Epithelial cell of proximal tubule (primary cell): ENCODE measurements at regions not wholly inside any gene's neighbourhood (a gene's known extent, or its start where the extent isn't known, plus 50 kb on each side); places are given as distances from the start of the nearest gene placed in this dataset.

Experiments
- DNase-seq: peaks from one replicate; pipeline ENCODE4 v3.0.0-alpha.2; 2011; ENCODE audit warnings: low read depth
- H3K4me3 ChIP-seq: 2 replicates; pipeline ENCODE4 v1.5.1; 2011; ENCODE audit warnings: low read depth, mild to moderate bottlenecking, low read length
- CTCF ChIP-seq: conservative IDR thresholded peaks from 2 replicates; pipeline ENCODE4 v1.5.1; 2012; ENCODE audit warnings: low read depth, mild to moderate bottlenecking, low read length

GRCh38 chr10:52703898-52704297, 68.7 kb downstream of the MBL2 start:
- no peak for DNase-seq
- H3K4me3 ChIP-seq = no peak overlapping the region

GRCh38 chr10:52706332-52707070, 66.1 kb downstream of the MBL2 start:
- no peak overlapping the region for H3K4me3 ChIP-seq
- TF ChIP-seq CTCF = no peak
- DNase-seq = no peak

More at GRCh38 chr10:52703898-52704297, 68.7 kb downstream of the MBL2 start:
- TF ChIP-seq CTCF = no peak
